H1 (cell line): ENCODE measurements at regions not wholly inside any gene's neighbourhood (a gene's known extent, or its start where the extent isn't known, plus 50 kb on each side); places are given as distances from the start of the nearest gene placed in this dataset.

Experiments used
- CTCF ChIA-PET: fragments of 300-600 bp; sonication (Branson Sonifier 250); formaldehyde crosslinking; loops from one replicate; lab custom pipeline; 2021; ENCODE audit not compliant: partially characterized antibody; lab: Charles Lee
- POLR2A ChIA-PET: fragments of 300-600 bp; sonication (Branson Sonifier 250); formaldehyde crosslinking; loops from one replicate; lab custom pipeline; 2021; ENCODE audit warnings: inconsistent platforms; ENCODE audit not compliant: partially characterized antibody; lab: Charles Lee
- DNase-seq, 2 experiments: peaks; one replicate each; pipeline versions ENCODE4 v3.0.0 to v3.0.0-alpha.2; 2010 to 2022; ENCODE audit warnings: low spot score in 2 of 2, low read depth in 1 of 2, mixed read lengths in 1 of 2
- FAIRE-seq: peaks from 2 replicates; lab custom pipeline; 2011; peaks lifted over from hg19 to GRCh38; lab: Jason Lieb, UNC
- H2AFZ ChIP-seq: 2 replicates; pipeline ENCODE4 v1.8.1; 2012; ENCODE audit warnings: low read length, inconsistent platforms
- H2AK5ac ChIP-seq: 2 replicates; pipeline ENCODE4 v1.6.1; 2013; ENCODE audit warnings: low read depth, low read length
- H2BK120ac ChIP-seq: replicated peaks from 2 replicates; pipeline ENCODE3; 2013; ENCODE audit warnings: low read depth, low read length, inconsistent platforms
- H2BK12ac ChIP-seq: 2 replicates; pipeline ENCODE4 v1.6.1; 2013; ENCODE audit warnings: low read depth, low read length
- H2BK15ac ChIP-seq: 2 replicates; pipeline ENCODE4 v1.6.1; 2013; ENCODE audit warnings: low read length
- H2BK20ac ChIP-seq: 2 replicates; pipeline ENCODE4 v1.6.1; 2013; ENCODE audit warnings: low read length
- H2BK5ac ChIP-seq: 2 replicates; pipeline ENCODE4 v1.6.1; 2013; ENCODE audit warnings: low read depth, low read length
- H3K14ac ChIP-seq: 2 replicates; pipeline ENCODE4 v1.6.1; 2013; ENCODE audit warnings: inconsistent platforms; ENCODE audit not compliant: insufficient read length
- H3K18ac ChIP-seq: 2 replicates; pipeline ENCODE4 v1.6.1; 2013; ENCODE audit warnings: low read length; ENCODE audit errors: extremely low read depth
- H3K23ac ChIP-seq: 2 replicates; pipeline ENCODE4 v1.6.1; 2013; ENCODE audit warnings: inconsistent platforms; ENCODE audit not compliant: insufficient read length
- H3K23me2 ChIP-seq: 2 replicates; pipeline ENCODE4 v1.6.1; 2013; ENCODE audit warnings: low read depth, low read length
- H3K27ac ChIP-seq: 2 replicates; pipeline ENCODE4 v1.6.1; 2011; ENCODE audit warnings: low read depth, low read length, inconsistent platforms
- H3K27me3 ChIP-seq, 4 experiments: replicated peaks in 1 of 4; 1 replicate in 1 of 4; 2 replicates in 3 of 4; pipeline versions ENCODE4 v1.6.1 to v1.8.1; 2011 to 2013; ENCODE audit warnings: low read length in 3 of 4, mild to moderate bottlenecking in 3 of 4, inconsistent platforms in 2 of 4, mixed read lengths in 2 of 4, moderate library complexity in 1 of 4; ENCODE audit not compliant: control insufficient read depth in 3 of 4, insufficient read depth in 3 of 4; ENCODE audit errors: extremely low read depth in 1 of 4
- H3K36me3 ChIP-seq, 4 experiments: 2 replicates each; pipeline versions ENCODE4 v1.6.1 to v1.8.1; 2011 to 2013; ENCODE audit warnings: mild to moderate bottlenecking in 4 of 4, low read length in 3 of 4, moderate library complexity in 2 of 4, control low read depth in 1 of 4, inconsistent platforms in 1 of 4; ENCODE audit not compliant: insufficient read depth in 4 of 4, control insufficient read depth in 2 of 4
- H3K4ac ChIP-seq: replicated peaks from 2 replicates; pipeline ENCODE3; 2013; ENCODE audit warnings: low read length, low read depth, mixed read lengths, inconsistent platforms; ENCODE audit not compliant: insufficient read length
- H3K4me1 ChIP-seq, 4 experiments: replicated peaks in 1 of 4; 1 replicate in 1 of 4; 2 replicates in 3 of 4; pipeline versions ENCODE4 v1.6.1 to v1.8.1; 2011 to 2013; ENCODE audit warnings: low read length in 3 of 4, inconsistent platforms in 2 of 4, mixed read lengths in 1 of 4; ENCODE audit not compliant: insufficient read depth in 4 of 4, control insufficient read depth in 3 of 4
- H3K4me2 ChIP-seq, 2 experiments: 2 replicates each; pipeline versions ENCODE4 v1.6.1 to v1.8.1; 2011 to 2013; ENCODE audit warnings: low read depth in 2 of 2, low read length in 2 of 2, control low read depth in 1 of 2, inconsistent platforms in 1 of 2, mild to moderate bottlenecking in 1 of 2; ENCODE audit not compliant: insufficient read depth in 1 of 2
- H3K4me3 ChIP-seq, 4 experiments: fragments of 200-600, 300-600 bp in 1 of 4; sonication (generic), shearing (Covaris generic), sonication (Bioruptor Twin) in 1 of 4; 2 replicates each; pipeline versions ENCODE4 v1.5.1 to v1.8.1; 2011 to 2016; ENCODE audit warnings: low read length in 4 of 4, low read depth in 3 of 4, control low read depth in 2 of 4, inconsistent platforms in 2 of 4, mild to moderate bottlenecking in 2 of 4, mixed read lengths in 1 of 4, moderate library complexity in 1 of 4; ENCODE audit not compliant: insufficient read depth in 2 of 4; ENCODE audit errors: extremely low read depth in 1 of 4
- H3K56ac ChIP-seq: replicated peaks from 2 replicates; pipeline ENCODE3; 2013; ENCODE audit warnings: low read depth, mild to moderate bottlenecking, mixed read lengths, low read length, inconsistent platforms; ENCODE audit not compliant: insufficient read length
- H3K79me1 ChIP-seq: 2 replicates; pipeline ENCODE4 v1.6.1; 2013; ENCODE audit warnings: low read depth, low read length, control low read depth
- H3K79me2 ChIP-seq, 2 experiments: 2 replicates each; pipeline versions ENCODE4 v1.6.1 to v1.8.1; 2012 to 2013; ENCODE audit warnings: low read length in 2 of 2, mild to moderate bottlenecking in 2 of 2, inconsistent platforms in 1 of 2; ENCODE audit not compliant: insufficient read depth in 2 of 2, control insufficient read depth in 1 of 2
- H3K9ac ChIP-seq, 4 experiments: replicated peaks in 1 of 4; 1 replicate in 1 of 4; 2 replicates in 3 of 4; pipeline versions ENCODE4 v1.6.1 to v1.8.1; 2011 to 2013; ENCODE audit warnings: low read depth in 3 of 4, low read length in 3 of 4, control low read depth in 2 of 4, mild to moderate bottlenecking in 2 of 4, moderate library complexity in 2 of 4, inconsistent platforms in 1 of 4; ENCODE audit errors: extremely low read depth in 1 of 4
- H3K9me3 ChIP-seq, 2 experiments: 2 replicates each; pipeline versions ENCODE4 v1.6.1 to v1.8.1; 2012 to 2013; ENCODE audit warnings: mild to moderate bottlenecking in 2 of 2, moderate library complexity in 2 of 2, control low read depth in 1 of 2, inconsistent platforms in 1 of 2, low read depth in 1 of 2, low read length in 1 of 2, mixed read lengths in 1 of 2; ENCODE audit not compliant: insufficient read depth in 2 of 2
- H4K20me1 ChIP-seq, 2 experiments: replicated peaks in 1 of 2; 2 replicates each; pipeline versions ENCODE3 to v1.8.1; 2011 to 2013; ENCODE audit warnings: inconsistent platforms in 2 of 2, low read length in 2 of 2, mild to moderate bottlenecking in 1 of 2; ENCODE audit not compliant: insufficient read depth in 2 of 2, control insufficient read depth in 1 of 2
- H4K5ac ChIP-seq: 2 replicates; pipeline ENCODE4 v1.6.1; 2013; ENCODE audit warnings: low read length, low read depth, mixed read lengths, inconsistent platforms; ENCODE audit not compliant: insufficient read length
- H4K8ac ChIP-seq: 2 replicates; pipeline ENCODE4 v1.8.0; 2013; ENCODE audit warnings: mild to moderate bottlenecking, moderate library complexity, low read length, inconsistent platforms; ENCODE audit not compliant: insufficient read depth; ENCODE audit errors: extremely low read depth
- H4K91ac ChIP-seq: replicated peaks from 2 replicates; pipeline ENCODE3; 2013; ENCODE audit warnings: low read length, mixed read lengths, inconsistent platforms; ENCODE audit not compliant: insufficient read length
- POU5F1 ChIP-seq: IDR thresholded peaks from 2 replicates; pipeline ENCODE4 v1.6.1; 2011; ENCODE audit warnings: low read depth, mild to moderate bottlenecking, low read length, moderate library complexity
- WGBS, 2 experiments: shearing (Covaris generic) in 1 of 2; methylation state at CpG; one replicate each; pipeline versions ENCODE4 v1.1.6 to v1.1.7; 2013 to 2015; ENCODE audit warnings: low lambda C conversion rate in 2 of 2, mixed read lengths in 2 of 2, inconsistent platforms in 1 of 2, low coverage in 1 of 2, missing lambda C conversion rate in 1 of 2; ENCODE audit not compliant: insufficient replicate concordance in 2 of 2, insufficient coverage in 1 of 2, insufficient read length in 1 of 2; ENCODE audit errors: extremely low coverage in 1 of 2, missing lambda C conversion rate in 1 of 2; 5-methylcytosine and 5-hydroxymethylcytosine counted together
- TF ChIP-seq, protein P1 (sequence below), 3 experiments: IDR thresholded peaks; 1 replicate in 2 of 3; 2 replicates in 1 of 3; pipeline versions ENCODE4 v1.5.1 to v1.6.1; 2011; ENCODE audit warnings: low read length in 3 of 3, mild to moderate bottlenecking in 3 of 3, inconsistent platforms in 2 of 3, low read depth in 1 of 3, moderate library complexity in 1 of 3; ENCODE audit not compliant: insufficient read depth in 1 of 3; ENCODE audit errors: control extremely low read depth in 1 of 3

DNA sequence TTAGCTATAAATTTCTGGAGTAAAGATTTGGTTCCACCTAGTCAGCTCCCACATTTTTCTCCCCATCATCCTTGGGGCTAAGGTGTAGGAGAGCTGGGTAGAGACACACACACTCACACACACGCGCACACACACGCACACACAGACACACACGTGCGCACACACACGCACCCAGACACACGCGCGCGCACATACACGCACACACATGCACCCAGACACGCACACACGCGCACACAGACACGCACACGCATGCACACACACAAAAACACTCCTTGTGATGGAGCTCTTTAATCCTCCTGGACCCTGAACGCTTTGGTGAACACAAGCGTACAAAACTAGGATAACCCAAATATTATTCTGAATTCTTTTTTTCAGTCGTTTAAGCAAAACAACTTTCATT lies 253.6 kb downstream of the C16orf95 start:
- Histone ChIP-seq H3K4me3 (no peak overlapping the region), H2BK15ac (no peak overlapping the region), H2BK120ac (no peak overlapping the region), H4K5ac (no peak overlapping the region), H3K56ac (no peak overlapping the region), H3K18ac (no peak overlapping the region), H3K9ac (no peak overlapping the region), H3K23me2 (no peaks in the 10 kb centered on the region; the same call in 1 of the 2 replicates), H2BK12ac (peak overlapping the region; percentile 99; the same call in 1 of the 2 replicates), H3K4me2 (no peak overlapping the region), H3K4me1 (no peaks in the 10 kb centered on the region; a peak in 1 of 7 replicates), H3K27ac (no peak overlapping the region), H2BK20ac (no peak overlapping the region), H3K14ac (no peak overlapping the region), H3K4ac (no peak overlapping the region), H3K23ac (no peak overlapping the region), H3K79me2 (no peaks in the 10 kb centered on the region), H3K36me3 (no peaks in the 10 kb centered on the region), H3K9me3 (no peaks in the 10 kb centered on the region), H4K8ac (no peak overlapping the region; the same call in 1 of the 2 replicates), H2AFZ (no peak overlapping the region), H2BK5ac (no peak overlapping the region), H2AK5ac (no peak overlapping the region), H3K27me3 (no peaks in the 10 kb centered on the region), H4K20me1 (no peaks in the 10 kb centered on the region), H4K91ac (no peak overlapping the region), H3K79me1 (no peaks in the 10 kb centered on the region)
- TF ChIP-seq, protein P1, sequence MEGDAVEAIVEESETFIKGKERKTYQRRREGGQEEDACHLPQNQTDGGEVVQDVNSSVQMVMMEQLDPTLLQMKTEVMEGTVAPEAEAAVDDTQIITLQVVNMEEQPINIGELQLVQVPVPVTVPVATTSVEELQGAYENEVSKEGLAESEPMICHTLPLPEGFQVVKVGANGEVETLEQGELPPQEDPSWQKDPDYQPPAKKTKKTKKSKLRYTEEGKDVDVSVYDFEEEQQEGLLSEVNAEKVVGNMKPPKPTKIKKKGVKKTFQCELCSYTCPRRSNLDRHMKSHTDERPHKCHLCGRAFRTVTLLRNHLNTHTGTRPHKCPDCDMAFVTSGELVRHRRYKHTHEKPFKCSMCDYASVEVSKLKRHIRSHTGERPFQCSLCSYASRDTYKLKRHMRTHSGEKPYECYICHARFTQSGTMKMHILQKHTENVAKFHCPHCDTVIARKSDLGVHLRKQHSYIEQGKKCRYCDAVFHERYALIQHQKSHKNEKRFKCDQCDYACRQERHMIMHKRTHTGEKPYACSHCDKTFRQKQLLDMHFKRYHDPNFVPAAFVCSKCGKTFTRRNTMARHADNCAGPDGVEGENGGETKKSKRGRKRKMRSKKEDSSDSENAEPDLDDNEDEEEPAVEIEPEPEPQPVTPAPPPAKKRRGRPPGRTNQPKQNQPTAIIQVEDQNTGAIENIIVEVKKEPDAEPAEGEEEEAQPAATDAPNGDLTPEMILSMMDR (IDR thresholded peaks at IDR 0.05; ENCODE audit: control extremely low read depth in 1 of 3, insufficient read depth in 1 of 3, low read depth in 1 of 3, low read length in 3 of 3) = no peak
- no peak for TF ChIP-seq POU5F1
- FAIRE-seq (no peak), DNase-seq (no peak)
- ChIA-PET POLR2A (no interaction called here), CTCF (interaction anchor here (0.6 to 5.5 kb wide), 45 partner anchors 8 to 991 kb away, joined by 3 to 52 read pairs (median 5); no protein-coding TSS in a partner anchor)
- WGBS, 2 experiments = 95% methylated on average over 19 of the region's 19 CpGs; no CpG with 5 or more reads in 1 of the 2 experiments
